ENCODE measurements at regions not wholly inside any gene's neighbourhood (a gene's known extent, or its start where the extent isn't known, plus 50 kb on each side); places are given as distances from the start of the nearest gene placed in this dataset.

DNA sequence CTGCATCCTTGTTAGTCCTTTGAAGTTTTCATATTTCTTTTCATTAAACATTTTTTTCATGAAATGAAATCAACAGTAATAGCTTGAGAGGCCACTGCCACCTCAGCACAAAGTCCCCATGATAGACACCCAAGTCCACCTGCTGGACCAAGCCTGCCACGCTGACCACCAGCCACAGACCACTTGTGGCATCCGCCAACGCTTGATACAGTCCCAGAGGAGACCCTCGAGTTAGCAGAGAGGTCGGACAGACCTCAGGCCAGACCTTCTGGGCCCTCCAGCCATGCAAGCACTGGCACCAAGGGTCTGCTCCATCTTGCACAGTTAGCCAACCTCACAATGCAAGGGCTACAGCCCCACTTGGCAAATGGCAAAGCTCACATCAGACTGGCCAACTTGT, 91.8 kb upstream of the RTL6 start:
- H3K27me3 ChIP-seq (ENCODE audit: insufficient read depth in 3 of 3, low read length in 2 of 3) = peaks cover 0 to 58% (median 19%) of the 10 kb centered on the region in 3 donors
- intact Hi-C loops (cut with DNase I) = no loop called here
- TF ChIP-seq, protein P1, sequence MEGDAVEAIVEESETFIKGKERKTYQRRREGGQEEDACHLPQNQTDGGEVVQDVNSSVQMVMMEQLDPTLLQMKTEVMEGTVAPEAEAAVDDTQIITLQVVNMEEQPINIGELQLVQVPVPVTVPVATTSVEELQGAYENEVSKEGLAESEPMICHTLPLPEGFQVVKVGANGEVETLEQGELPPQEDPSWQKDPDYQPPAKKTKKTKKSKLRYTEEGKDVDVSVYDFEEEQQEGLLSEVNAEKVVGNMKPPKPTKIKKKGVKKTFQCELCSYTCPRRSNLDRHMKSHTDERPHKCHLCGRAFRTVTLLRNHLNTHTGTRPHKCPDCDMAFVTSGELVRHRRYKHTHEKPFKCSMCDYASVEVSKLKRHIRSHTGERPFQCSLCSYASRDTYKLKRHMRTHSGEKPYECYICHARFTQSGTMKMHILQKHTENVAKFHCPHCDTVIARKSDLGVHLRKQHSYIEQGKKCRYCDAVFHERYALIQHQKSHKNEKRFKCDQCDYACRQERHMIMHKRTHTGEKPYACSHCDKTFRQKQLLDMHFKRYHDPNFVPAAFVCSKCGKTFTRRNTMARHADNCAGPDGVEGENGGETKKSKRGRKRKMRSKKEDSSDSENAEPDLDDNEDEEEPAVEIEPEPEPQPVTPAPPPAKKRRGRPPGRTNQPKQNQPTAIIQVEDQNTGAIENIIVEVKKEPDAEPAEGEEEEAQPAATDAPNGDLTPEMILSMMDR (IDR thresholded peaks at IDR 0.05) = no peak
- no peak overlapping the region for H3K4me3 ChIP-seq
- H3K36me3 ChIP-seq (ENCODE audit: insufficient read depth in 1 of 2, low read depth in 1 of 2) = no peaks in the 10 kb centered on the region
- DNase-seq = peak in 1 of 2 donors; percentile 19
- H3K9me3 ChIP-seq = no peaks in the 10 kb centered on the region
- WGBS, 3 donors = 90 to 93% (median 91%) methylated on average over 5 of the region's 5 CpGs
- no peak overlapping the region for H3K27ac ChIP-seq
- no peaks in the 10 kb centered on the region for H3K4me1 ChIP-seq
- no peak for ATAC-seq

DNA sequence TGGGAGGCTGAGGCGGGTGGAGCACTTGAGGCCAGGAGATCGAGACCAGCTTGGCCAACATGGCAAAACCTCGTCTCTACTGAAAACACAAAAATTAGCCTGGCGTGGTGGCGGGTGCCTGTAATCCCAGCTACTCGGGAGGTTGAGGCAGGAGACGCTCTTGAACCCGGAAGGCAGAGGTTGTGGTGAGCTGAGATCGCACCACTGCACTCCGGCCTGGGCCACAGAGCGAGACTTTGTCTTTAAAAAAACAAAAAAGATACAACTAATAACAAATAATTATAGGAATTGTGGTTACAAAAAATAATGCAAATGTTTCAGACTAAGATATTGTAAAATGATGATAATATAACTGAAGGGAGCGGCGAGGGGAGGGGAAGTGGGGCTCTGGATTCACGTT, 90.3 kb upstream of the RTL6 start:
- DNase-seq = no peak
- peaks cover 0 to 53% (median 15%) of the 10 kb centered on the region in 3 donors for H3K27me3 ChIP-seq (ENCODE audit: insufficient read depth in 3 of 3, low read length in 2 of 3)
- no peaks in the 10 kb centered on the region for H3K4me1 ChIP-seq
- H3K27ac ChIP-seq = no peak overlapping the region
- no peaks in the 10 kb centered on the region for H3K9me3 ChIP-seq
- no peak overlapping the region for H3K4me3 ChIP-seq
- TF ChIP-seq, protein P1 (IDR thresholded peaks at IDR 0.05) = no peak
- intact Hi-C loops (cut with DNase I) = no loop called here
- H3K36me3 ChIP-seq (ENCODE audit: insufficient read depth in 1 of 2, low read depth in 1 of 2) = no peaks in the 10 kb centered on the region
- 94 to 95% (median 94%) methylated on average over 14 of the region's 14 CpGs for WGBS, 3 donors
- no peak for ATAC-seq

DNA sequence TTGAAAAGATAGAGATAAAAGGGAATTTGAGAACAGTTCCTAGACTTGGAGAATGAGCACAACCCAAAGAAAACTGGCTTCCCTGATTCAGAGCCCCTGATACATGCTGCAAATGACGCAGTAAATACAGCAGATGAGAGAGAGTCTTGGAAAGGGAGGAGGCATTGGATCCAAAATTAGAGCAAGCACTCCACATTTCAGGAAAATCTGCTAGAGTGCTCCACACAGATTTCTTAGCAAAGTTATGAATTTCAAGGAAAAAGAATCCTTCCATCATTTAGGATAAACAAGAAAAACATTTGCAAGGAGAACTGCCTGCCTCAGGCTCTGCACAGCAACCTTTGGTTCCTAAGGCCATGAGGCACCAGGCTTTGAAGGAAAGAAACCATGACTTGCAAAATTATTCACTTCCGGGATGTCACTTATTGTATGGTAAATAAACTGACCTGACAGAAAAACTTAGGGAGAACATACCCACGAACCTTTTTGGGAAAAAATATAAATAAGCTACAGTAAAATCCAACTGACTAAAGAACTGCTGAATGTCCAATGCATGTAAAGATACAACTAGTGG, 89.8 kb upstream of the RTL6 start:
- peaks cover 0 to 52% (median 15%) of the 10 kb centered on the region in 3 donors for H3K27me3 ChIP-seq (ENCODE audit: insufficient read depth in 3 of 3, low read length in 2 of 3)
- WGBS, 3 donors = 81 to 88% (median 86%) methylated on average over 3 of the region's 3 CpGs
- TF ChIP-seq, protein P1 (IDR thresholded peaks at IDR 0.05) = no peak

DNA sequence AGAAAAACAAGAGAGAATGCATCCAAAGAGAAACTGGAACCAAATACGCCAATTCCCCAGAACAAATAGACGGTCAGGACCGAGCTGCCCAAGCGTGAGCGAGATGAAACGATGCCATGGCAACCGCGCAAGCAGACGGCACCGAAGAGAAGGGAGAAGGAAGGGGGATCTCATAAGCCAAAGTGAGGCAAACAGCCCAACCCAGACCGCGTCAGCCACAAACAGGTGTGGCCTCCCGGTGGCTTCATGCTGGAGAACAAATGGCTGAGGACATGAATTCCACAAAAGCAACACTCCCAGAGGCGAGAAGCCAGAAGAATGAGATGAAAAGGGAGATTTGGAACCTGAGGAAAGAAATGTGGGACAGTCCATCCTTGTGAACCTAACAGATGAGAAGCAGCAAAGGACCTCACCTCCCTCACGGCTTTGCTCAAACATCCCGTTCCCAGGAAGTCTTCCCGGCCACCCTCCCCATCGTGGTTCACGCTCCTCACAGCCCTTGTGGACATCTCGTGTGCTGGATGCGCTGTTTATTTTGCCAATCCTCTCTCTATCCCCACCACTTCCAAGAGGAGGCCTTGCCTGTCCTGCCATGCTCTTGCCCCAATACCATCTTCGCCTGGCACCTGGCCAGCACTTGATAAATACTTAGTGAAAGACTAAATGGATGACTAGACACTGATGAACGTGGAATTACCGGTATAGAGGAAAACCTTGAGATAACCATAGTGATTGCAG, 89.1 kb upstream of the RTL6 start:
- TF ChIP-seq, protein P1 (IDR thresholded peaks at IDR 0.05) = no peak
- Histone ChIP-seq H3K27ac (no peak overlapping the region), H3K36me3 (ENCODE audit: insufficient read depth in 1 of 2, low read depth in 1 of 2) (no peaks in the 10 kb centered on the region), H3K9me3 (no peaks in the 10 kb centered on the region), H3K4me3 (no peak overlapping the region), H3K4me1 (no peaks in the 10 kb centered on the region), H3K27me3 (ENCODE audit: insufficient read depth in 3 of 3, low read length in 2 of 3) (peaks cover 0 to 51% (median 15%) of the 10 kb centered on the region in 3 donors)
- ATAC-seq (no peak), DNase-seq (peak in 1 of 2 donors; percentile 28)
- 32 to 41% (median 33%) methylated on average over 24 of the region's 24 CpGs for WGBS, 3 donors
- intact Hi-C loops (cut with DNase I) = no loop called here

More for the DNA sequence above, 89.8 kb upstream of the RTL6 start:
- H3K4me1 ChIP-seq = no peaks in the 10 kb centered on the region
- DNase-seq = no peak
- ATAC-seq = no peak
- H3K4me3 ChIP-seq = no peak overlapping the region
- no peaks in the 10 kb centered on the region for H3K9me3 ChIP-seq
- no peak overlapping the region for H3K27ac ChIP-seq
- H3K36me3 ChIP-seq (ENCODE audit: insufficient read depth in 1 of 2, low read depth in 1 of 2) = no peaks in the 10 kb centered on the region
- intact Hi-C loops (cut with DNase I) = no loop called here

Measured in psoas muscle (tissue), 7 donors.